ENCODE measurements at regions not wholly inside any gene's neighbourhood (a gene's known extent, or its start where the extent isn't known, plus 50 kb on each side); places are given as distances from the start of the nearest gene placed in this dataset.

DNA sequence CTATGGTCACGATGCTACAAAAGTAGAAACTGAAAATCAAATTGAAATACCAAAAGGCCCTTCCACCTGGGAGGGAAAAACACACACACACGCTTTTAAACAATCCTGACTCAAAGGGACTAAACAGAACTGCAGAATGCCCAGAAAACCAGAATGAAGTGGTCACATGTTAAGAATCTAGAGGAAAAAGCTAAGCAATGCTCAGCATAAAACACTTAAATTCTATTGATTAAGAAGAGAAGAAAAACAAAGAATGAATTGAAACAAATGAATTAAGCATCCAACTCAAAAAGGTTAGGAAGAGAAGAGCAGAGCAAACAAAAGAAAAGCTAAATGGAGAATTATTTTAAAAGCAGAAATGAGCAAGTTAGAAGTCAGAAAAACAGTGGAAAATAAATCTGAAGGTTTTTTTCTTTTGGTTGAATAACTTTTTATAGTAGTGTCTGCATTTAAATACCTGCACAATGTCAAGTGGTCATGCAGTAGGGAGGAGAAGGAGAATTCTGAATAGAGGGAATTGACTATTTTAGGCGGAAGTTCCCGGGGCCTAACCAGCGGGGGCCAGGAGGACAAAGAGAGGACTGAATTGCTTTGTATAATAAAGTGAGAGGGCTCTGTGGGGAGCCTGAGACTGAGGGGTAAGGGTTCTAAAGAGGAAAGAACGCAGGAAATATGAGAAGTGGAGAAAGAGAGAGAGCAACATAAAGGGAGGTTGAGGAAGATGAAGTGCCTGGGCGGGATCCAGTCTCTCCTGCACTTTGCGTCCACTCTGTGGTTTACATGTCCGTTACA is 146.8 kb downstream of the ATPSCKMT start (continued):
- TF ChIP-seq CHD7 (IDR thresholded peaks at IDR 0.05; ENCODE audit: insufficient replicate concordance, low read length) (peak; percentile 64), YY1 (IDR thresholded peaks at IDR 0.05; ENCODE audit: low read depth, low read length) (no peak), TCF12 (IDR thresholded peaks at IDR 0.05; ENCODE audit: low read depth, low read length) (peak; percentile 67; the same call in 1 of the 2 replicates), NANOG (IDR thresholded peaks at IDR 0.05; ENCODE audit: insufficient read depth, low read depth, low read length, poor library complexity, severe bottlenecking) (peak; percentile 76), EGR1 (IDR thresholded peaks at IDR 0.05; ENCODE audit: borderline replicate concordance, low read depth, low read length) (peak; percentile 58), BCL11A (IDR thresholded peaks at IDR 0.05; ENCODE audit: low read depth in 2 of 2, low read length in 2 of 2) (peak in 1 of 2 experiments; percentile 79), POU5F1 (IDR thresholded peaks at IDR 0.05; ENCODE audit: low read depth, low read length) (0 out of 2 replicates have a peak, but pooled peaks have one; percentile 48), NRF1 (IDR thresholded peaks at IDR 0.05; ENCODE audit: low read depth, low read length) (no peak), HDAC2 (IDR thresholded peaks at IDR 0.05; ENCODE audit: borderline replicate concordance in 1 of 2, low read depth in 2 of 2, low read length in 2 of 2) (peak in 1 of 2 experiments; percentile 92; a peak in 2 of 4 replicates)
